PFSK-1 (cell line): ENCODE measurements at regions not wholly inside any gene's neighbourhood (a gene's known extent, or its start where the extent isn't known, plus 50 kb on each side); places are given as distances from the start of the nearest gene placed in this dataset.

Experiments used
- FOXP2 ChIP-seq: optimal IDR thresholded peaks from 2 replicates; pipeline ENCODE3; 2011; ENCODE audit warnings: borderline replicate concordance, control low read depth, inconsistent platforms; ENCODE audit not compliant: insufficient read depth; ENCODE audit errors: extremely low read length, extremely low read depth
- POLR2AphosphoS5 ChIP-seq: IDR thresholded peaks from 2 replicates; pipeline ENCODE4 v1.6.1; 2012; ENCODE audit warnings: low read depth, mild to moderate bottlenecking, control low read depth, low read length, moderate library complexity
- SIN3A ChIP-seq: IDR thresholded peaks from 2 replicates; pipeline ENCODE4 v1.6.1; 2012; ENCODE audit warnings: mild to moderate bottlenecking, low read length, moderate library complexity, borderline replicate concordance; ENCODE audit not compliant: insufficient read depth
- TAF1 ChIP-seq: IDR thresholded peaks from 2 replicates; pipeline ENCODE4 v1.6.1; 2012; ENCODE audit warnings: low read length, control low read depth, borderline replicate concordance; ENCODE audit not compliant: insufficient read depth
- TF ChIP-seq, protein P1 (sequence below), 2 experiments: IDR thresholded peaks; 2 replicates each; pipeline versions ENCODE4 v1.6.1 to v1.8.0; 2011 to 2012; ENCODE audit warnings: low read depth in 2 of 2, low read length in 2 of 2, control low read depth in 1 of 2, inconsistent platforms in 1 of 2, mild to moderate bottlenecking in 1 of 2, moderate library complexity in 1 of 2; ENCODE audit not compliant: insufficient read depth in 1 of 2

DNA sequence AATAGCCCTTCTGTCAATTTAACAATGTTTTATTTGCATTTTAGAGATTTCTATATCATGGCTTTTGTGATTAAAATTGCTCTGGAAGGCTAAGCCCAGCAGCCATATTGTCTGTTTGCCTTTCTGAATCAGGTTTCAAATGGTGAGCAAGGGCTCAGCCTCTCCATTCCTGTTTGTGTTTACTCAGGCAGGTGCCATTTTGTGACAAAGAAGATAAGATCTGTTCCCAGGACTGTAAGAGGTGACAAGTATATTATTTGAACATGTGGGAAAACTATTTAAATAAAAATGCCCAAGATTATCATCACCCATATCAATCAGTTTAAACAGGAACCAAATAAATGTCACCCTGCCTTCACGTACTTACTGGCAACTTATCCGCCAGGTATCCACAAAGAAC, 641.3 kb upstream of the KLF4 start:
- TF ChIP-seq POLR2AphosphoS5: no peak
- TF ChIP-seq, protein P1, sequence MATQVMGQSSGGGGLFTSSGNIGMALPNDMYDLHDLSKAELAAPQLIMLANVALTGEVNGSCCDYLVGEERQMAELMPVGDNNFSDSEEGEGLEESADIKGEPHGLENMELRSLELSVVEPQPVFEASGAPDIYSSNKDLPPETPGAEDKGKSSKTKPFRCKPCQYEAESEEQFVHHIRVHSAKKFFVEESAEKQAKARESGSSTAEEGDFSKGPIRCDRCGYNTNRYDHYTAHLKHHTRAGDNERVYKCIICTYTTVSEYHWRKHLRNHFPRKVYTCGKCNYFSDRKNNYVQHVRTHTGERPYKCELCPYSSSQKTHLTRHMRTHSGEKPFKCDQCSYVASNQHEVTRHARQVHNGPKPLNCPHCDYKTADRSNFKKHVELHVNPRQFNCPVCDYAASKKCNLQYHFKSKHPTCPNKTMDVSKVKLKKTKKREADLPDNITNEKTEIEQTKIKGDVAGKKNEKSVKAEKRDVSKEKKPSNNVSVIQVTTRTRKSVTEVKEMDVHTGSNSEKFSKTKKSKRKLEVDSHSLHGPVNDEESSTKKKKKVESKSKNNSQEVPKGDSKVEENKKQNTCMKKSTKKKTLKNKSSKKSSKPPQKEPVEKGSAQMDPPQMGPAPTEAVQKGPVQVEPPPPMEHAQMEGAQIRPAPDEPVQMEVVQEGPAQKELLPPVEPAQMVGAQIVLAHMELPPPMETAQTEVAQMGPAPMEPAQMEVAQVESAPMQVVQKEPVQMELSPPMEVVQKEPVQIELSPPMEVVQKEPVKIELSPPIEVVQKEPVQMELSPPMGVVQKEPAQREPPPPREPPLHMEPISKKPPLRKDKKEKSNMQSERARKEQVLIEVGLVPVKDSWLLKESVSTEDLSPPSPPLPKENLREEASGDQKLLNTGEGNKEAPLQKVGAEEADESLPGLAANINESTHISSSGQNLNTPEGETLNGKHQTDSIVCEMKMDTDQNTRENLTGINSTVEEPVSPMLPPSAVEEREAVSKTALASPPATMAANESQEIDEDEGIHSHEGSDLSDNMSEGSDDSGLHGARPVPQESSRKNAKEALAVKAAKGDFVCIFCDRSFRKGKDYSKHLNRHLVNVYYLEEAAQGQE (IDR thresholded peaks at IDR 0.05; ENCODE audit: insufficient read depth in 1 of 2, low read depth in 2 of 2, low read length in 2 of 2): no peak
- TF ChIP-seq SIN3A: no peak
- no peak for TF ChIP-seq TAF1
- TF ChIP-seq FOXP2: no peak

DNA sequence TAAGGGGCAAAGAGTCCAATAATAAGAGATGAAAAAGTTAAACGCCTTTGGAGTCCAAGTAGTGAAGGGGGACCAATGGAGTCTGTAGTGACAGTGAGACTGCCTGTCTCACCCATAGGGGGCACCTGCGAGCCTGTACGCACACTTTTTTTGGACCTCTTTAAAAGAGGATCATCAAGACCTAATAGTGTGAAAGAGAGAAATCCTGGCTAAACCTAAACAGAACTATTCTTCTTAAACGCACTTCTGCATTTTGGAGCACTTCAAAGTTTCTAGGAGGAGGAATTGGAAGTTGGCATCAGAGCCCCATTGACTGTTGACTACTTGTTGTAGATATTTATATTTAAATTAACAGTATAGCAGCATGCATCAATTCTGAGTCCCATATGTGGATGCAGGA, 636.1 kb upstream of the KLF4 start:
- no peak for TF ChIP-seq TAF1
- TF ChIP-seq POLR2AphosphoS5: no peak
- no peak for TF ChIP-seq FOXP2
- TF ChIP-seq, protein P1 (IDR thresholded peaks at IDR 0.05; ENCODE audit: insufficient read depth in 1 of 2, low read depth in 2 of 2, low read length in 2 of 2): no peak
- no peak for TF ChIP-seq SIN3A

DNA sequence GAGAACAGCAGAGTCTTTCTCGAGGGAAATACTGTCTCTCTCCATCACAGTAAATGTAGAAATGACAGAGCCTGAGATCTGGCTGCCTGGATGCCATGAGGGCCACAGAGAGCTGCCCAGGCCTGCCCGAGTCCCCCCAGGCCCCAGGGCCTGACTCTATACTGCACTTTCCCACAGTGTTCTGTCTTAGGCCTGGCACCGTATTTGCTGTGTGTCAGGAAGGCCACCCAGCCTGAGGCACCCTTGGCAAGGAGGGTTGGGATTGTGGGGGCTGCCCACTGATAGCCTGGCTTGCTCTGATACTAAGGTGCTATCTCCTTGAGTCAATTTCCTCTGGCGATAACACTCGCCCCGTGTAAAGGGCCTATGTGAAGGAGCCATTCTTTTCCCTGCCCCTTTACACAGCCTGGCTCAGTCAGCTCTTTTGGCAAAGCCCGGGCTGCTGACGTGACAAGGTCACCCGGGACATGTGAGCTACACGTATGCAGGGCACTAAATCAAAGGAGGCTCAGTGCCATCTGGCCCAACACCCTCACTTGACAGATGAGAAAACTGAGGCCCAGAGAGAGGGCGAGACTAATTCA, 630.1 kb upstream of the KLF4 start:
- TF ChIP-seq TAF1: no peak
- no peak for TF ChIP-seq SIN3A
- no peak for TF ChIP-seq FOXP2
- no peak for TF ChIP-seq POLR2AphosphoS5

DNA sequence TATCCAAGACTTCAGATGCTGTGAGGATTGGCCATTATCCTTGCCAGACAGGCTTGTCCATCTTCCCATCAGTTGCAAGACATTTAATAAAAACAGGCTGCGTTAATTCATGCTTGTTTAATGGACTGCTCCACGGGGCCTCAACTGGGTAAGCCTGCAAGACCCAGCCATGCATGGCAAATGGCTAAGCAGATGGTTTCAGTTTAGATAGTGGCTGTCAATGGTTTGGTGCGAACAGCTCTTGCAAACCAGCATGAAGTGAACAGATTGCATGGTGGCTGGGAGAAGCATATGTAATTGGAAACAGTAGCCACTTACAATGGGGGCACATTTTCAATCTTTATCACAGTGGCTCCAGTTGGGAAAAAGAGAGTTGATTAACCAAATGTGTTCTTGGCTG, 628.2 kb upstream of the KLF4 start:
- TF ChIP-seq TAF1 (no peak), FOXP2 (no peak), POLR2AphosphoS5 (no peak), SIN3A (no peak)
- TF ChIP-seq, protein P1 (IDR thresholded peaks at IDR 0.05; ENCODE audit: insufficient read depth in 1 of 2, low read depth in 2 of 2, low read length in 2 of 2): no peak

DNA sequence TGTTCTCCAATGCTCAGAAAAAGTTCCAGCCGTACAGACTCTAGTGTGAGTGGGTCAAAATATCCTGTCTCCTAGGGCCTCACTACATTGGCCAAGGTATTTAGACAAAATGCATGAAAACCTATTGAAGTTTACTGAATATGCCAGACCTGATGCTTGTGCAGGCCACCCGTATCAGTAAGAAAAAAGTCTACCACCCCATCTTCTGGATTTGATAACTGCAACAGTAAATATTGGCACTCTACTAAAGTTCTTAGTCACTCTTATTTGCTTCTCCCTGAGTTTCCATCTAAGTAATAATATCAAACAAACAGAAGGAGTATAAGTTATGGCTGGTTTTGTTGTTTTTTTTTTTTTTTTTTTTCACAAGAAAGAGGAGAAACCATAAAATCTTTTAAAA, 627.7 kb upstream of the KLF4 start:
- TF ChIP-seq FOXP2 (no peak), SIN3A (no peak), TAF1 (no peak), POLR2AphosphoS5 (no peak)
- TF ChIP-seq, protein P1 (IDR thresholded peaks at IDR 0.05; ENCODE audit: insufficient read depth in 1 of 2, low read depth in 2 of 2, low read length in 2 of 2): no peak
